GM10248 (cell line): ENCODE measurements at regions not wholly inside any gene's neighbourhood (a gene's known extent, or its start where the extent isn't known, plus 50 kb on each side); places are given as distances from the start of the nearest gene placed in this dataset.

Experiments used
- CTCF ChIA-PET: fragments of 300-600 bp; sonication (Branson Sonifier 250); formaldehyde crosslinking; extraction: SDS; loops from one replicate; lab custom pipeline; 2021; ENCODE audit warnings: antibody characterized with exemption; lab: Yijun Ruan, JAX
- POLR2A ChIA-PET: fragments of 350-650 bp; sonication (Branson Sonifier 250); formaldehyde crosslinking; extraction: SDS; loops from one replicate; lab custom pipeline; 2020; ENCODE audit warnings: antibody characterized with exemption; lab: Yijun Ruan, JAX
- DNase-seq: peaks from one replicate; pipeline ENCODE4 v3.0.0; 2012; ENCODE audit errors: extremely low spot score
- TF ChIP-seq, protein P1 (sequence below): IDR thresholded peaks from 2 replicates; pipeline ENCODE4 v1.5.1; 2012; ENCODE audit warnings: mild to moderate bottlenecking, low read depth; ENCODE audit errors: extremely low read depth, missing control alignments, control extremely low read depth

DNA sequence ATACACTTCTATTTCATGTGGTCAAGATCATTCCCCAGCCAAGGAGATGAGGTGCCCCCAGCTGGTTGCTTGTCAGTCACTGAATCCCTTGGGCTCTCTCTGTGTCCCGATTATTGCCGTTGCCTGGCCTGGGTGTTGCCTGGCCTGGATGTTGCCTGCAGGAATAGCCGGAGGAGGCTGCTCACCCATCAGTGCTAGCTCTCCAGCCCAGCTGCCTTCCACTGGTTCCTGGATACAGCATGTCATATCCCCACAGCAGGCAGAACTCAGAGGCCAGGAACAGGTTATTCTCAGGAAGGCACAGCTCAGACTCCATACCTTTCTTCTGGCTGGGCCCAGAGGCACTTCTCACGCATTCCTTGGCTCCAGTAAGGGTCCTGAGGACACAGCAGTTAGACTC is 542.1 kb upstream of the MGMT start:
- DNase-seq, result no peak
- ChIA-PET POLR2A (no interaction called here), CTCF (no interaction called here)

DNA sequence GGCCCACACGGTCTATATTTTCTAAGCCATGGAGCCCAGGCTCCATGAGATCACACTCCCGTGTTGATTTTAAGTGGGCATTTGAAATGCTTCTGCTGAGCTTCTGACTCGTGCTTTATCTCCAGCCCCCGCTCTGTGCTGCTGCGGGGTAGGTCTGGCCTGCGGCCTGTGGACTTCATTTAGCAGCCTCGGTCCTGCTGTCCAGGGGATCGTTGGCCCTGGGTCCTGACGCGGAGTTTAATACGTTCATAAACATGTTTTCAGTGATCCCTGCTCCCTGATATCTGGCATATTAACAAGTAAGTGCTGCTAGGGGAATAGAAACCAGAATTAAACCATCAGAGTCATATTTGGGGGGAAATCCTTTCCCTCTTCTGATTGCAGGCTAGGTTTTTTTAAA is 540.3 kb upstream of the MGMT start:
- ChIA-PET POLR2A (no interaction called here), CTCF (no interaction called here)
- DNase-seq, result no peak
- TF ChIP-seq, protein P1, sequence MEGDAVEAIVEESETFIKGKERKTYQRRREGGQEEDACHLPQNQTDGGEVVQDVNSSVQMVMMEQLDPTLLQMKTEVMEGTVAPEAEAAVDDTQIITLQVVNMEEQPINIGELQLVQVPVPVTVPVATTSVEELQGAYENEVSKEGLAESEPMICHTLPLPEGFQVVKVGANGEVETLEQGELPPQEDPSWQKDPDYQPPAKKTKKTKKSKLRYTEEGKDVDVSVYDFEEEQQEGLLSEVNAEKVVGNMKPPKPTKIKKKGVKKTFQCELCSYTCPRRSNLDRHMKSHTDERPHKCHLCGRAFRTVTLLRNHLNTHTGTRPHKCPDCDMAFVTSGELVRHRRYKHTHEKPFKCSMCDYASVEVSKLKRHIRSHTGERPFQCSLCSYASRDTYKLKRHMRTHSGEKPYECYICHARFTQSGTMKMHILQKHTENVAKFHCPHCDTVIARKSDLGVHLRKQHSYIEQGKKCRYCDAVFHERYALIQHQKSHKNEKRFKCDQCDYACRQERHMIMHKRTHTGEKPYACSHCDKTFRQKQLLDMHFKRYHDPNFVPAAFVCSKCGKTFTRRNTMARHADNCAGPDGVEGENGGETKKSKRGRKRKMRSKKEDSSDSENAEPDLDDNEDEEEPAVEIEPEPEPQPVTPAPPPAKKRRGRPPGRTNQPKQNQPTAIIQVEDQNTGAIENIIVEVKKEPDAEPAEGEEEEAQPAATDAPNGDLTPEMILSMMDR, result no peak

More for the DNA sequence above, 542.1 kb upstream of the MGMT start:
- TF ChIP-seq, protein P1, result no peak

DNA sequence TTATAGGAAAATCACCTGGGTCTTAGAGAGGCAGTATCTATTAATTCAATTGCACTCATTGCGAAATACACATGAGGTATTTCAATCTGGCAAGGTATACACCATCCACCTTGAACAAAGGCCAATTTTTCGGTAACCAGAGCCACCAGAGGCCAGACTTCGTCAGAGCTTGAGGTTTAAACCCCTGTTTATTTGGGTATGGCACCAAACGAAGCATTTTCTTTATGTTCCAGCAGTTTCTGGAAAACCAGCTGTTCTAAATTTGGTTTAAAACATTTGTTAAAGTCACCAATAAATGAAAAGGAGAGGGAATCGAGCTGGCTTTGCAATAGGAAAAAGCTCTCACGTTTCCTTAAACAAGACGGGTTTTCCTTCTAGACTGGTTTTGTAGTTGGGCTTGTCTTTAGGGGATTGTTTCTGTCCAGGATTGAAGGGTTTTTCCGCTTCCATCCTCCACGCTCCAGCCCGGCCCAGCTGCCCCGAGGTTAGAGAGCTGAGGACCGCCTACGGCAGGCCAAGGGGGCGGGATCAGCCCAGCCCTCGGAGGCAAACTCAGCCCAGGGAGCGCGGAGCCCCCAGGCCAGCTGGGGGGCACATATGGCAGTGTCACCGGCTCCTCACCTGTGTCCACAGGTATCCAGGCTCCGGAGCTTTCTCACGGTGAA is 539.4 kb upstream of the MGMT start:
- TF ChIP-seq, protein P1, result no peak
- CTCF ChIA-PET, result no interaction called here
- DNase-seq, result no peak
- POLR2A ChIA-PET, result no interaction called here

DNA sequence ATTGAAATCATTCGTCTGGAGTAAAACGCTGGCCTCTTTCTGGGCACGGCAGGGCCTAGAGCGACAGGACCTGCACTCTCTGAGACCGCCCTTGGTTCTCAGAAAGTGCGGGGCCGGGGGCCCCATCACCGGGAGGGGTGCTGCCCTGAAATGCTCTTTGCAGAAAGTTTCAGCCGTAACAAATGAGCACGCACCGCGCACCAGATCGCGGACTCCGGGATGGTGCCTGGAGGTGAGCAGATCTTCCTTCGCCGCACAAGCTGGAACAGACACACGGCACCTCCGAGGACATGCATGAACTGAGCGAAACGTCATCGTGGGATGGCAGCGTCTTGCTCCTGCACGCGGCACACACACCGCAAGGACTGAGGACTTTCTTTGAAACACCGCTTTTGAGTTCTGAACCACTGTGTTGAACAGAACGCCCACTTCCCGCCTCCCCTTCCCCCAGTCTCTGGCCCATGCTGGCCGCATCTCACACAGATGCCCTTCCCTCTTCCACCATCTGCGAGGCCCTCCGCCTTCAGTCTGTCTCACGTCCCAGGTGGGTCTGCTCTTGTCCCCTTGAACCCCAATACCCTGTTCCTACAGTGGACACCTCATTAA is 538.7 kb upstream of the MGMT start:
- TF ChIP-seq, protein P1, result no peak
- ChIA-PET CTCF (no interaction called here), POLR2A (no interaction called here)
- no peak for DNase-seq

DNA sequence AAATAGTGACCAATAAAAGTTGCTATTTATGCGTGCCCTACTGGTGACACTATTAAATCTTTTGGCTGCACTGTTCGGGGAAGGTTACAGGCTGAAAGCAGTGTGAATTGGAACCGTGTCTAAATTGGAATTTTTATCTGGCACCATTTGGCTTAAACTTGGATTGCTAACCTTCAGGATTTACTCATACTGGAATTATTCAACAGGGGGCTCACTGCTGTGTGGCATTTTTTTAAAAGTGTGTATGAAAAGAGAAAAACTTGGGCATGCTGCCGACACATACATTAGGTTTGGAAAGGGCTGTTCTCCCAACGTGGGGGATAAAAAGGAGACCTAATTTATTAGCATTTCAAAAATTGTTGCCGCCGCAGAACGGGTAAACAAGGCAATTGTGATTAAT is 537.9 kb upstream of the MGMT start:
- CTCF ChIA-PET, result no interaction called here
- TF ChIP-seq, protein P1, result no peak
- POLR2A ChIA-PET, result no interaction called here
- no peak for DNase-seq

DNA sequence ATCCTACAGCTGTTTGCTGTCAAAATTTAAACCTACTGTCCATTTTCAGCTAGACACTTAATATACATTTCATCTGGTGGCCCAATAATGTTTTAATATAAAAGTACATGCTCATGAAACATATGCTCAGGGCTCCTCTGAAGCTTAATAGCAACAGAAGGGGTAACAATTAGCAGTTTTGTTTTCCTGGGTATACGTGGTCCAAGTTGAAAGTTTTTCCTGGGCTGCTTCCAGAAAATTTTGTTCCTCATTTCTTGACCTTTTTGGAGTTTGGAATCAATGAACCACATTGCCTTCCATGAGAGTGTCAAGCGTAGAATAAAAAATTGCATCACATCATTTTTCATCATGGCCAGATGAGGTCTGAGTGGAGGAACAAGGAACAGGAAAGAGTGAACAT is 537.3 kb upstream of the MGMT start:
- ChIA-PET POLR2A (no interaction called here), CTCF (no interaction called here)
- TF ChIP-seq, protein P1, result no peak
- no peak for DNase-seq
